Astrocyte (in vitro differentiated cells and primary cell): ENCODE measurements at regions not wholly inside any gene's neighbourhood (a gene's known extent, or its start where the extent isn't known, plus 50 kb on each side); places are given as distances from the start of the nearest gene placed in this dataset.

ENCODE experiments used
- DNase-seq: peaks from one replicate; pipeline ENCODE4 v3.0.0-alpha.2; 2010; ENCODE audit warnings: low read depth
- FAIRE-seq: peaks from 2 replicates; lab custom pipeline; 2011; peaks lifted over from hg19 to GRCh38; lab: Jason Lieb, UNC
- H2AFZ ChIP-seq: 2 replicates; pipeline ENCODE4 v1.6.0; 2012; ENCODE audit warnings: low read depth, low read length, inconsistent platforms
- H3K27ac ChIP-seq: 2 replicates; pipeline ENCODE4 v1.5.1; 2011; ENCODE audit warnings: low read depth, low read length, inconsistent platforms
- H3K27me3 ChIP-seq: 2 replicates; pipeline ENCODE4 v1.6.0; 2011; ENCODE audit warnings: low read length, inconsistent platforms; ENCODE audit not compliant: insufficient read depth
- H3K36me3 ChIP-seq: 2 replicates; pipeline ENCODE4 v1.5.1; 2011; ENCODE audit warnings: low read length, inconsistent platforms; ENCODE audit not compliant: insufficient read depth
- H3K4me1 ChIP-seq: 2 replicates; pipeline ENCODE4 v1.5.1; 2011; ENCODE audit warnings: low read length, inconsistent platforms; ENCODE audit not compliant: insufficient read depth
- H3K4me2 ChIP-seq: 2 replicates; pipeline ENCODE4 v1.6.0; 2012; ENCODE audit warnings: low read length, inconsistent platforms
- H3K4me3 ChIP-seq: 2 replicates; pipeline ENCODE4 v1.5.1; 2011; ENCODE audit warnings: low read depth, mild to moderate bottlenecking, low read length, inconsistent platforms; ENCODE audit not compliant: insufficient read depth
- H3K79me2 ChIP-seq: 2 replicates; pipeline ENCODE4 v1.6.0; 2012; ENCODE audit warnings: mild to moderate bottlenecking, low read length, inconsistent platforms; ENCODE audit not compliant: insufficient read depth
- H3K9ac ChIP-seq: 2 replicates; pipeline ENCODE4 v1.6.0; 2012; ENCODE audit warnings: mild to moderate bottlenecking, low read length, inconsistent platforms
- H3K9me3 ChIP-seq: 2 replicates; pipeline ENCODE4 v1.5.1; 2012; ENCODE audit warnings: low read depth, mild to moderate bottlenecking, low read length, inconsistent platforms; ENCODE audit not compliant: insufficient read depth
- H4K20me1 ChIP-seq: 2 replicates; pipeline ENCODE4 v1.6.0; 2012; ENCODE audit warnings: low read length, inconsistent platforms; ENCODE audit not compliant: insufficient read depth
- H3K27ac Mint-ChIP-seq: one replicate; pipeline ENCODE4 v1.8.0; 2021; ENCODE audit warnings: mild to moderate bottlenecking, mixed read lengths; ENCODE audit not compliant: unreplicated experiment
- H3K27me3 Mint-ChIP-seq: one replicate; pipeline ENCODE4 v1.8.0; 2021; ENCODE audit warnings: low read depth, mixed read lengths; ENCODE audit not compliant: unreplicated experiment
- H3K36me3 Mint-ChIP-seq: one replicate; pipeline ENCODE4 v1.8.0; 2021; ENCODE audit warnings: low read depth, mixed read lengths; ENCODE audit not compliant: unreplicated experiment
- H3K4me1 Mint-ChIP-seq: one replicate; pipeline ENCODE4 v1.8.0; 2021; ENCODE audit warnings: low read depth, mixed read lengths; ENCODE audit not compliant: unreplicated experiment
- H3K4me3 Mint-ChIP-seq: one replicate; pipeline ENCODE4 v1.8.0; 2021; ENCODE audit warnings: mild to moderate bottlenecking, moderate library complexity, mixed read lengths; ENCODE audit not compliant: unreplicated experiment
- H3K9me3 Mint-ChIP-seq: one replicate; pipeline ENCODE4 v1.8.0; 2021; ENCODE audit warnings: mild to moderate bottlenecking, mixed read lengths; ENCODE audit not compliant: unreplicated experiment
- CTCF ChIP-seq: IDR thresholded peaks from 2 replicates; pipeline ENCODE4 v1.5.1; 2011; ENCODE audit warnings: low read depth, mild to moderate bottlenecking, inconsistent platforms, low read length, moderate library complexity; ENCODE audit not compliant: insufficient read depth
- EZH2 ChIP-seq: IDR thresholded peaks from 2 replicates; pipeline ENCODE4 v1.6.1; 2012; ENCODE audit warnings: mild to moderate bottlenecking, low read length, inconsistent platforms; ENCODE audit not compliant: insufficient read depth

GRCh38 chr12:13547283-13547682 lies 350.8 kb downstream of the EMP1 start:
- Mint-ChIP-seq H3K4me3 (no peak overlapping the region), H3K4me1 (no peaks in the 10 kb centered on the region), H3K36me3 (no peaks in the 10 kb centered on the region), H3K27me3 (peaks cover 3% of the 10 kb centered on the region), H3K9me3 (no peaks in the 10 kb centered on the region), H3K27ac (no peak overlapping the region)
- H3K27me3 ChIP-seq: no peaks in the 10 kb centered on the region
- H3K9ac ChIP-seq: no peak overlapping the region
- FAIRE-seq: no peak
- H4K20me1 ChIP-seq: no peaks in the 10 kb centered on the region
- no peaks in the 10 kb centered on the region for H3K36me3 ChIP-seq
- no peaks in the 10 kb centered on the region for H3K9me3 ChIP-seq
- H3K4me3 ChIP-seq: no peak overlapping the region
- no peak overlapping the region for H3K4me2 ChIP-seq
- H3K4me1 ChIP-seq: no peaks in the 10 kb centered on the region
- no peak overlapping the region for H3K27ac ChIP-seq
- no peak for DNase-seq
- no peak for TF ChIP-seq EZH2
- no peak for TF ChIP-seq CTCF
- no peaks in the 10 kb centered on the region for H3K79me2 ChIP-seq
- H2AFZ ChIP-seq: no peak overlapping the region

GRCh38 chr12:13546231-13546630 lies 349.7 kb downstream of the EMP1 start:
- Histone ChIP-seq H4K20me1 (no peaks in the 10 kb centered on the region), H3K9me3 (no peaks in the 10 kb centered on the region), H3K4me1 (no peaks in the 10 kb centered on the region), H3K36me3 (no peaks in the 10 kb centered on the region), H3K79me2 (no peaks in the 10 kb centered on the region), H3K9ac (no peak overlapping the region), H3K27me3 (no peaks in the 10 kb centered on the region), H2AFZ (no peak overlapping the region), H3K4me3 (no peak overlapping the region), H3K4me2 (no peak overlapping the region), H3K27ac (no peak overlapping the region)
- no peak for DNase-seq
- H3K27me3 Mint-ChIP-seq: peaks cover 3% of the 10 kb centered on the region
- H3K36me3 Mint-ChIP-seq: no peaks in the 10 kb centered on the region
- FAIRE-seq: no peak
- TF ChIP-seq CTCF (no peak), EZH2 (no peak)
- no peak overlapping the region for H3K27ac Mint-ChIP-seq
- H3K4me3 Mint-ChIP-seq: no peak overlapping the region
- H3K9me3 Mint-ChIP-seq: no peaks in the 10 kb centered on the region
- no peaks in the 10 kb centered on the region for H3K4me1 Mint-ChIP-seq

GRCh38 chr12:13539051-13539450 lies 342.5 kb downstream of the EMP1 start:
- H3K4me2 ChIP-seq: no peak overlapping the region
- no peak overlapping the region for H3K4me3 ChIP-seq
- no peaks in the 10 kb centered on the region for H4K20me1 ChIP-seq
- Mint-ChIP-seq H3K27me3 (no peaks in the 10 kb centered on the region), H3K27ac (no peak overlapping the region), H3K9me3 (no peaks in the 10 kb centered on the region), H3K4me3 (no peak overlapping the region), H3K36me3 (no peaks in the 10 kb centered on the region), H3K4me1 (no peaks in the 10 kb centered on the region)
- TF ChIP-seq CTCF (no peak), EZH2 (no peak)
- FAIRE-seq: no peak
- no peaks in the 10 kb centered on the region for H3K36me3 ChIP-seq
- H3K27ac ChIP-seq: no peak overlapping the region
- no peak for DNase-seq
- no peak overlapping the region for H3K9ac ChIP-seq
- H3K9me3 ChIP-seq: no peaks in the 10 kb centered on the region
- no peaks in the 10 kb centered on the region for H3K27me3 ChIP-seq
- no peaks in the 10 kb centered on the region for H3K79me2 ChIP-seq
- H2AFZ ChIP-seq: no peak overlapping the region
- H3K4me1 ChIP-seq: no peaks in the 10 kb centered on the region
